Nephron progenitor cell (in vitro differentiated cells): ENCODE measurements at regions not wholly inside any gene's neighbourhood (a gene's known extent, or its start where the extent isn't known, plus 50 kb on each side); places are given as distances from the start of the nearest gene placed in this dataset.

ENCODE experiments used
- DNase-seq: peaks from one replicate; pipeline ENCODE4 v3.0.0; 2021
- H3K27ac Mint-ChIP-seq: 2 replicates; pipeline ENCODE4 v1.8.0; 2021; ENCODE audit warnings: mild to moderate bottlenecking, moderate library complexity, mixed read lengths
- H3K27me3 Mint-ChIP-seq: 2 replicates; pipeline ENCODE4 v1.8.0; 2021; ENCODE audit warnings: mild to moderate bottlenecking, low read depth, mixed read lengths; ENCODE audit not compliant: poor library complexity
- H3K36me3 Mint-ChIP-seq: 2 replicates; pipeline ENCODE4 v1.8.0; 2021; ENCODE audit warnings: low read depth, mixed read lengths
- H3K4me1 Mint-ChIP-seq: 2 replicates; pipeline ENCODE4 v1.8.0; 2021; ENCODE audit warnings: mixed read lengths
- H3K4me3 Mint-ChIP-seq: 2 replicates; pipeline ENCODE4 v1.8.0; 2021; ENCODE audit warnings: mild to moderate bottlenecking, moderate library complexity, mixed read lengths
- H3K9me3 Mint-ChIP-seq: 2 replicates; pipeline ENCODE4 v1.8.0; 2021; ENCODE audit warnings: mild to moderate bottlenecking, moderate library complexity, mixed read lengths
- CTCF ChIP-seq: fragments of 200-600 bp; sonication (generic); IDR thresholded peaks from 2 replicates; pipeline ENCODE4 v1.5.0; 2021; ENCODE audit warnings: antibody characterized with exemption

- no peaks in the 10 kb centered on the region for H3K36me3 Mint-ChIP-seq
- H3K4me3 Mint-ChIP-seq, result peak overlapping the region; percentile 47
- H3K27ac Mint-ChIP-seq, result no peak overlapping the region
Measured at GRCh38 chr5:174599992-174600391, 124.4 kb upstream of the MSX2 start.

GRCh38 chr5:174601946-174602345, 122.4 kb upstream of the MSX2 start:
- Mint-ChIP-seq H3K9me3 (peaks cover 19% of the 10 kb centered on the region), H3K27ac (no peak overlapping the region), H3K27me3 (peaks cover 5% of the 10 kb centered on the region), H3K36me3 (no peaks in the 10 kb centered on the region), H3K4me3 (no peak overlapping the region), H3K4me1 (peaks cover 34% of the 10 kb centered on the region)
- no peak for DNase-seq
- no peak for TF ChIP-seq CTCF

More at GRCh38 chr5:174599992-174600391, 124.4 kb upstream of the MSX2 start:
- H3K27me3 Mint-ChIP-seq, result peaks cover 5% of the 10 kb centered on the region
- H3K9me3 Mint-ChIP-seq, result peaks cover 19% of the 10 kb centered on the region
- H3K4me1 Mint-ChIP-seq, result peaks cover 18% of the 10 kb centered on the region
- no peak for DNase-seq
- TF ChIP-seq CTCF, result no peak

GRCh38 chr5:174606153-174606552, 118.2 kb upstream of the MSX2 start:
- no peak for DNase-seq
- H3K4me3 Mint-ChIP-seq, result no peak overlapping the region
- TF ChIP-seq CTCF, result no peak
- H3K9me3 Mint-ChIP-seq, result peaks cover 19% of the 10 kb centered on the region
- peaks cover 39% of the 10 kb centered on the region for H3K4me1 Mint-ChIP-seq
- H3K36me3 Mint-ChIP-seq, result no peaks in the 10 kb centered on the region
- H3K27ac Mint-ChIP-seq, result no peak overlapping the region
- H3K27me3 Mint-ChIP-seq, result peaks cover 4% of the 10 kb centered on the region

GRCh38 chr5:174606646-174607045, 117.7 kb upstream of the MSX2 start:
- no peak for DNase-seq
- Mint-ChIP-seq H3K4me3 (no peak overlapping the region), H3K27me3 (peaks cover 4% of the 10 kb centered on the region), H3K9me3 (peaks cover 19% of the 10 kb centered on the region), H3K4me1 (peaks cover 44% of the 10 kb centered on the region), H3K36me3 (no peaks in the 10 kb centered on the region), H3K27ac (peak overlapping the region; percentile 52)
- TF ChIP-seq CTCF, result no peak

- H3K36me3 Mint-ChIP-seq, result no peaks in the 10 kb centered on the region
- H3K4me1 Mint-ChIP-seq, result peaks cover 46% of the 10 kb centered on the region
- no peak for DNase-seq
- no peak overlapping the region for H3K27ac Mint-ChIP-seq
- peaks cover 4% of the 10 kb centered on the region for H3K27me3 Mint-ChIP-seq
- peaks cover 19% of the 10 kb centered on the region for H3K9me3 Mint-ChIP-seq
- H3K4me3 Mint-ChIP-seq, result no peak overlapping the region
- no peak for TF ChIP-seq CTCF
Measured at GRCh38 chr5:174607205-174607604, 117.2 kb upstream of the MSX2 start.

GRCh38 chr5:174607916-174608315, 116.5 kb upstream of the MSX2 start:
- TF ChIP-seq CTCF, result no peak
- Mint-ChIP-seq H3K9me3 (peaks cover 15% of the 10 kb centered on the region), H3K4me1 (peaks cover 53% of the 10 kb centered on the region), H3K27ac (no peak overlapping the region), H3K27me3 (peaks cover 4% of the 10 kb centered on the region), H3K4me3 (no peak overlapping the region), H3K36me3 (no peaks in the 10 kb centered on the region)
- no peak for DNase-seq
